Fibroblast of lung (primary cell): ENCODE measurements at regions not wholly inside any gene's neighbourhood (a gene's known extent, or its start where the extent isn't known, plus 50 kb on each side); places are given as distances from the start of the nearest gene placed in this dataset.

Source experiments
- EZH2 ChIP-seq: IDR thresholded peaks from 2 replicates; pipeline ENCODE4 v1.5.1; 2012; ENCODE audit warnings: low read length, control low read depth, mild to moderate bottlenecking; ENCODE audit errors: missing control alignments
- TF ChIP-seq, protein P1 (sequence below), 2 donors: IDR thresholded peaks in 1 of 2; conservative IDR thresholded peaks in 1 of 2; 1 replicate in 1 of 2; 2 replicates in 1 of 2; pipeline ENCODE4 v1.5.1; 2011 to 2012; ENCODE audit warnings: low read length in 2 of 2, control low read depth in 1 of 2, inconsistent platforms in 1 of 2, low read depth in 1 of 2, mild to moderate bottlenecking in 1 of 2

DNA sequence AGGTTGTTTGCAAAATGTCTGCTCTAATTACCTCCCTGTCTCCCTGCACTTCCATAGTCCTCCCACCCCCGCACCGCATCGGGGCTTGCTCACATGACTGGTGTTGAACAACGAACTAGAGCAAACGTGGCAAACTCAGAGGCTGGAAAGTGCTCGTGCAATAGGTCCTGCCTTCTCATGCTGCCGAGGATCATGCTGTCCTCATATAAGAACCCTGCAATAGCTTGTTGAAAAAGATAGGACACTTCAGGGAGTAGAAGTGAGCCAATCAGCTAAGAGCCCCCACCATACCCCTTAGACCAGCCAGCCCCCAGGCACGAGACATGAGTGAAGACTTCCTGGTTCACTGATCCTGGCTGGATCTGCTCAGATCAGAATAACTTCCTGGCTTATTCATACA is 219.2 kb downstream of the C6orf118 start:
- TF ChIP-seq, protein P1, sequence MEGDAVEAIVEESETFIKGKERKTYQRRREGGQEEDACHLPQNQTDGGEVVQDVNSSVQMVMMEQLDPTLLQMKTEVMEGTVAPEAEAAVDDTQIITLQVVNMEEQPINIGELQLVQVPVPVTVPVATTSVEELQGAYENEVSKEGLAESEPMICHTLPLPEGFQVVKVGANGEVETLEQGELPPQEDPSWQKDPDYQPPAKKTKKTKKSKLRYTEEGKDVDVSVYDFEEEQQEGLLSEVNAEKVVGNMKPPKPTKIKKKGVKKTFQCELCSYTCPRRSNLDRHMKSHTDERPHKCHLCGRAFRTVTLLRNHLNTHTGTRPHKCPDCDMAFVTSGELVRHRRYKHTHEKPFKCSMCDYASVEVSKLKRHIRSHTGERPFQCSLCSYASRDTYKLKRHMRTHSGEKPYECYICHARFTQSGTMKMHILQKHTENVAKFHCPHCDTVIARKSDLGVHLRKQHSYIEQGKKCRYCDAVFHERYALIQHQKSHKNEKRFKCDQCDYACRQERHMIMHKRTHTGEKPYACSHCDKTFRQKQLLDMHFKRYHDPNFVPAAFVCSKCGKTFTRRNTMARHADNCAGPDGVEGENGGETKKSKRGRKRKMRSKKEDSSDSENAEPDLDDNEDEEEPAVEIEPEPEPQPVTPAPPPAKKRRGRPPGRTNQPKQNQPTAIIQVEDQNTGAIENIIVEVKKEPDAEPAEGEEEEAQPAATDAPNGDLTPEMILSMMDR (conservative IDR thresholded peaks at IDR 0.05 in 1 of 2, IDR thresholded peaks at IDR 0.05 in 1 of 2; ENCODE audit: low read depth in 1 of 2, low read length in 2 of 2): no peak
- no peak for TF ChIP-seq EZH2
